Erythroblast (primary cell): ENCODE measurements at regions not wholly inside any gene's neighbourhood (a gene's known extent, or its start where the extent isn't known, plus 50 kb on each side); places are given as distances from the start of the nearest gene placed in this dataset.

Experiments
- GATA1 ChIP-seq: IDR thresholded peaks from 2 replicates; pipeline ENCODE4 v1.6.1; 2011; ENCODE audit warnings: low read depth, mild to moderate bottlenecking, control low read depth, low read length, moderate library complexity
- POLR2A ChIP-seq: IDR thresholded peaks from 2 replicates; pipeline ENCODE4 v1.6.1; 2011; ENCODE audit warnings: mild to moderate bottlenecking, low read length

- TF ChIP-seq POLR2A (no peak), GATA1 (no peak)
These were observed 822.0 kb downstream of the TNS3 start for GRCh38 chr7:46759711-46760480.
